ENCODE measurements at regions not wholly inside any gene's neighbourhood (a gene's known extent, or its start where the extent isn't known, plus 50 kb on each side); places are given as distances from the start of the nearest gene placed in this dataset.

DNA sequence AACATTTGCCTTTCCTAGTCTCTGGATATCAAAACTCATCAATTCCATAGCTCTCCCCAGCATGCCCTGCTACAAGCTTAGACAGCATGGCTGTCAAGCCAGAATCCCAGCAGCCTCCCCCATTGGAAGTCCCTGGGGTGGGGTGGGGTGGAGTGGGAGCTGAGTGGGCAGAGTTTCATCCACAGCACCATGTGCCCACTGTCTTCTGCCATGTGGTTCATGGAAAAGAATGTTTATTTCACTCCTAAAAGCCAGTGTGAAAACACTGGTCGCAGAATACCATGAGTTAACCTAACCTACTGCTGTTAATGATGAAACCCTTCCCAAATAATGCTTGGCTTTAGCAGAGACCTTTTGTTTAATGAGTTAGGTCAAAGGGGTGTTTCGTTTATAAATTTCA lies 80.2 kb upstream of the KIRREL3 start:
- H2AK9ac ChIP-seq (replicated peaks; ENCODE audit: low read depth, low read length, poor library complexity): no peak overlapping the region
- no peaks in the 10 kb centered on the region for H3K36me3 ChIP-seq (ENCODE audit: control insufficient read depth, insufficient read depth, low read length)
- H3K9me3 ChIP-seq (ENCODE audit: control insufficient read depth, insufficient read depth, low read length): no peaks in the 10 kb centered on the region
- POLR2A ChIA-PET (ENCODE audit: unreplicated experiment): no interaction called here
- no peaks in the 10 kb centered on the region for H3K9me1 ChIP-seq (ENCODE audit: insufficient read depth, low read length)
- BruUV-seq (replicated peaks): no TSS peak
- no peaks in the 10 kb centered on the region for H4K20me1 ChIP-seq (ENCODE audit: insufficient read depth, low read length)
- TF ChIP-seq FOS (IDR thresholded peaks at IDR 0.05; ENCODE audit: low read depth, low read length): no peak
- no peak for TF ChIP-seq RFX5 (IDR thresholded peaks at IDR 0.05; ENCODE audit: low read depth, low read length)
- no peak for TF ChIP-seq CHD1 (IDR thresholded peaks at IDR 0.05; ENCODE audit: low read depth, low read length)
- no peak for TF ChIP-seq RCOR1 (IDR thresholded peaks at IDR 0.05; ENCODE audit: insufficient replicate concordance, low read length)
- TF ChIP-seq NFE2L2 (IDR thresholded peaks at IDR 0.05; ENCODE audit: low read depth, low read length): no peak
- TF ChIP-seq MAFK (IDR thresholded peaks at IDR 0.05; ENCODE audit: low read depth, low read length): no peak
- TF ChIP-seq MAZ (IDR thresholded peaks at IDR 0.05; ENCODE audit: borderline replicate concordance, low read depth, low read length): no peak
- TF ChIP-seq, protein P1, sequence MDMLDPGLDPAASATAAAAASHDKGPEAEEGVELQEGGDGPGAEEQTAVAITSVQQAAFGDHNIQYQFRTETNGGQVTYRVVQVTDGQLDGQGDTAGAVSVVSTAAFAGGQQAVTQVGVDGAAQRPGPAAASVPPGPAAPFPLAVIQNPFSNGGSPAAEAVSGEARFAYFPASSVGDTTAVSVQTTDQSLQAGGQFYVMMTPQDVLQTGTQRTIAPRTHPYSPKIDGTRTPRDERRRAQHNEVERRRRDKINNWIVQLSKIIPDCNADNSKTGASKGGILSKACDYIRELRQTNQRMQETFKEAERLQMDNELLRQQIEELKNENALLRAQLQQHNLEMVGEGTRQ (IDR thresholded peaks at IDR 0.05; ENCODE audit: low read depth, low read length): no peak
- TF ChIP-seq CEBPB (IDR thresholded peaks at IDR 0.05; ENCODE audit: low read depth, low read length): no peak
- TF ChIP-seq POLR2A (IDR thresholded peaks at IDR 0.05; ENCODE audit: low read depth, low read length): no peak
- TF ChIP-seq SMC3 (IDR thresholded peaks at IDR 0.05; ENCODE audit: low read depth, low read length): no peak
- TF ChIP-seq RAD21 (IDR thresholded peaks at IDR 0.05; ENCODE audit: low read length): no peak
- TF ChIP-seq MXI1 (IDR thresholded peaks at IDR 0.05; ENCODE audit: borderline replicate concordance, low read depth, low read length): no peak
- TF ChIP-seq, protein P2, sequence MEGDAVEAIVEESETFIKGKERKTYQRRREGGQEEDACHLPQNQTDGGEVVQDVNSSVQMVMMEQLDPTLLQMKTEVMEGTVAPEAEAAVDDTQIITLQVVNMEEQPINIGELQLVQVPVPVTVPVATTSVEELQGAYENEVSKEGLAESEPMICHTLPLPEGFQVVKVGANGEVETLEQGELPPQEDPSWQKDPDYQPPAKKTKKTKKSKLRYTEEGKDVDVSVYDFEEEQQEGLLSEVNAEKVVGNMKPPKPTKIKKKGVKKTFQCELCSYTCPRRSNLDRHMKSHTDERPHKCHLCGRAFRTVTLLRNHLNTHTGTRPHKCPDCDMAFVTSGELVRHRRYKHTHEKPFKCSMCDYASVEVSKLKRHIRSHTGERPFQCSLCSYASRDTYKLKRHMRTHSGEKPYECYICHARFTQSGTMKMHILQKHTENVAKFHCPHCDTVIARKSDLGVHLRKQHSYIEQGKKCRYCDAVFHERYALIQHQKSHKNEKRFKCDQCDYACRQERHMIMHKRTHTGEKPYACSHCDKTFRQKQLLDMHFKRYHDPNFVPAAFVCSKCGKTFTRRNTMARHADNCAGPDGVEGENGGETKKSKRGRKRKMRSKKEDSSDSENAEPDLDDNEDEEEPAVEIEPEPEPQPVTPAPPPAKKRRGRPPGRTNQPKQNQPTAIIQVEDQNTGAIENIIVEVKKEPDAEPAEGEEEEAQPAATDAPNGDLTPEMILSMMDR (conservative IDR thresholded peaks at IDR 0.05; ENCODE audit: low read depth, low read length): no peak
- H4K8ac ChIP-seq (ENCODE audit: low read depth in 2 of 2, low read length in 2 of 2): no peak overlapping the region
- H2AK5ac ChIP-seq (ENCODE audit: low read depth, low read length): no peak overlapping the region
- no peak overlapping the region for H4K5ac ChIP-seq (ENCODE audit: low read depth, low read length)
- no peaks in the 10 kb centered on the region for H3K79me1 ChIP-seq (ENCODE audit: low read depth in 1 of 2, low read length in 2 of 2)
- H3K23ac ChIP-seq (ENCODE audit: low read depth, low read length): no peak overlapping the region
- no peak overlapping the region for H3K4ac ChIP-seq (ENCODE audit: low read depth, low read length)
- H3K27me3 ChIP-seq (ENCODE audit: control insufficient read depth, insufficient read depth, low read length): peaks cover 38% of the 10 kb centered on the region
- no peaks in the 10 kb centered on the region for H3K4me1 ChIP-seq (ENCODE audit: control insufficient read depth, insufficient read depth, low read length)
- no peak overlapping the region for H3K4me3 ChIP-seq (ENCODE audit: insufficient read depth, low read depth, low read length)
- DNase-seq: no peak
- H4K91ac ChIP-seq (ENCODE audit: insufficient read depth, low read depth, low read length): no peak overlapping the region
- H3K4me2 ChIP-seq (ENCODE audit: low read depth, low read length): no peak overlapping the region
- H2BK15ac ChIP-seq (ENCODE audit: low read depth, low read length): no peak overlapping the region
- no CpG with 5 or more reads among the region's 2 CpGs for WGBS, 2 experiments (ENCODE audit: extremely low coverage in 2 of 2, insufficient read length in 1 of 2)
- in situ Hi-C loops (cut with MboI; ENCODE audit: low sequenced_read_pairs): no loop called here
- no peak overlapping the region for H3K14ac ChIP-seq (replicated peaks; ENCODE audit: low read depth, low read length)
- CTCF ChIA-PET: no interaction called here
- H2BK20ac ChIP-seq (ENCODE audit: low read depth, low read length): no peak overlapping the region
- H3K56ac ChIP-seq (ENCODE audit: extremely low read depth, insufficient read depth, low read length): no peak overlapping the region
- H2BK120ac ChIP-seq (ENCODE audit: low read depth, low read length): no peak overlapping the region
- no peak overlapping the region for H3K9ac ChIP-seq (ENCODE audit: low read depth, low read length)
- dilution Hi-C loops (cut with HindIII; ENCODE audit: low sequenced_read_pairs, unreplicated experiment): no loop called here
- H3K27ac ChIP-seq (ENCODE audit: insufficient read depth, low read length): no peak overlapping the region
- intact Hi-C loops (cut with micrococcal nuclease): no loop called here
- H2AFZ ChIP-seq (replicated peaks; ENCODE audit: low read length, poor library complexity): no peak overlapping the region
- ATAC-seq (ENCODE audit: low read depth): no peak
- no peak overlapping the region for H2BK5ac ChIP-seq (ENCODE audit: low read depth, low read length, poor library complexity, severe bottlenecking)
- H3K18ac ChIP-seq (ENCODE audit: low read depth, low read length): no peak overlapping the region
